Fibroblast of peridontal ligament (primary cell): ENCODE measurements at regions not wholly inside any gene's neighbourhood (a gene's known extent, or its start where the extent isn't known, plus 50 kb on each side); places are given as distances from the start of the nearest gene placed in this dataset.

Source experiments
- DNase-seq: peaks from one replicate; pipeline ENCODE4 v3.0.0-alpha.2; 2010; ENCODE audit errors: extremely low read depth

- no peak for DNase-seq
Observed at GRCh38 chr9:99326917-99327189, 104.8 kb downstream of the SEC61B start.

- no peak for DNase-seq
Observed at GRCh38 chr9:99327667-99328066, 105.6 kb downstream of the SEC61B start.

GRCh38 chr9:99335280-99335679, 113.2 kb downstream of the SEC61B start:
- no peak for DNase-seq

- DNase-seq = no peak
Observed at GRCh38 chr9:99336005-99336404, 113.9 kb downstream of the SEC61B start.

- DNase-seq = no peak
Observed at GRCh38 chr9:99336531-99336930, 114.4 kb downstream of the SEC61B start.

- peak; percentile 26 for DNase-seq
Observed at GRCh38 chr9:99340281-99340680, 118.2 kb downstream of the SEC61B start.

- peak; percentile 42 for DNase-seq
Observed at GRCh38 chr9:99341686-99342085, 119.6 kb downstream of the SEC61B start.

GRCh38 chr9:99345451-99345850, 123.4 kb downstream of the SEC61B start:
- DNase-seq = peak; percentile 67

GRCh38 chr9:99345942-99346341, 123.9 kb downstream of the SEC61B start:
- DNase-seq = peak; percentile 85

GRCh38 chr9:99347568-99347967, 125.5 kb downstream of the SEC61B start:
- no peak for DNase-seq

GRCh38 chr9:99348289-99348688, 126.2 kb downstream of the SEC61B start:
- DNase-seq = peak; percentile 35

GRCh38 chr9:99349870-99350269, 127.8 kb downstream of the SEC61B start:
- peak; percentile 84 for DNase-seq

- no peak for DNase-seq
Observed at GRCh38 chr9:99350461-99350860, 128.4 kb downstream of the SEC61B start.

- no peak for DNase-seq
Observed at GRCh38 chr9:99351647-99352046, 129.6 kb downstream of the SEC61B start.

- DNase-seq = peak; percentile 97
Observed at GRCh38 chr9:99352826-99353225, 130.7 kb downstream of the SEC61B start.

- peak; percentile 100 for DNase-seq
Observed at GRCh38 chr9:99353408-99353807, 131.3 kb downstream of the SEC61B start.

GRCh38 chr9:99354104-99354503, 132.0 kb downstream of the SEC61B start:
- peak; percentile 38 for DNase-seq

- no peak for DNase-seq
Observed at GRCh38 chr9:99356512-99356971, 134.5 kb downstream of the SEC61B start.

GRCh38 chr9:99357575-99357974, 135.5 kb downstream of the SEC61B start:
- DNase-seq = peak; percentile 81

GRCh38 chr9:99358668-99359067, 136.6 kb downstream of the SEC61B start:
- no peak for DNase-seq

- DNase-seq = no peak
Observed at GRCh38 chr9:99359336-99359735, 137.3 kb downstream of the SEC61B start.

- no peak for DNase-seq
Observed at GRCh38 chr9:99360026-99360425, 137.9 kb downstream of the SEC61B start.

- DNase-seq = peak; percentile 25
Observed at GRCh38 chr9:99361817-99362216, 139.7 kb downstream of the SEC61B start.

GRCh38 chr9:99362321-99362720, 140.2 kb downstream of the SEC61B start:
- peak; percentile 35 for DNase-seq

GRCh38 chr9:99363509-99363908, 141.4 kb downstream of the SEC61B start:
- no peak for DNase-seq
